ENCODE measurements at regions not wholly inside any gene's neighbourhood (a gene's known extent, or its start where the extent isn't known, plus 50 kb on each side); places are given as distances from the start of the nearest gene placed in this dataset.

- Histone ChIP-seq H3K4me1 (ENCODE audit: control insufficient read depth in 4 of 4, insufficient read depth in 4 of 4, low read length in 3 of 4) (peaks cover 8 to 24% (median 16%) of the 10 kb centered on the region in 4 donors), H3K36me3 (ENCODE audit: control insufficient read depth in 4 of 4, insufficient read depth in 3 of 4, low read depth in 1 of 4, low read length in 3 of 4) (no peaks in the 10 kb centered on the region), H3K9me3 (ENCODE audit: control insufficient read depth in 4 of 4, low read length in 3 of 4) (no peaks in the 10 kb centered on the region), H3K27ac (ENCODE audit: low read depth in 1 of 2, low read length in 2 of 2) (no peak overlapping the region), H3K4me3 (ENCODE audit: low read depth in 1 of 3, low read length in 3 of 3) (no peak overlapping the region), H3K9ac (ENCODE audit: low read depth in 1 of 2, low read length in 2 of 2) (no peak overlapping the region), H3K27me3 (ENCODE audit: control insufficient read depth in 4 of 4, insufficient read depth in 4 of 4, low read length in 3 of 4) (no peaks in the 10 kb centered on the region)
- DNase-seq (ENCODE audit: low spot score), result no peak
- TF ChIP-seq, protein P1, sequence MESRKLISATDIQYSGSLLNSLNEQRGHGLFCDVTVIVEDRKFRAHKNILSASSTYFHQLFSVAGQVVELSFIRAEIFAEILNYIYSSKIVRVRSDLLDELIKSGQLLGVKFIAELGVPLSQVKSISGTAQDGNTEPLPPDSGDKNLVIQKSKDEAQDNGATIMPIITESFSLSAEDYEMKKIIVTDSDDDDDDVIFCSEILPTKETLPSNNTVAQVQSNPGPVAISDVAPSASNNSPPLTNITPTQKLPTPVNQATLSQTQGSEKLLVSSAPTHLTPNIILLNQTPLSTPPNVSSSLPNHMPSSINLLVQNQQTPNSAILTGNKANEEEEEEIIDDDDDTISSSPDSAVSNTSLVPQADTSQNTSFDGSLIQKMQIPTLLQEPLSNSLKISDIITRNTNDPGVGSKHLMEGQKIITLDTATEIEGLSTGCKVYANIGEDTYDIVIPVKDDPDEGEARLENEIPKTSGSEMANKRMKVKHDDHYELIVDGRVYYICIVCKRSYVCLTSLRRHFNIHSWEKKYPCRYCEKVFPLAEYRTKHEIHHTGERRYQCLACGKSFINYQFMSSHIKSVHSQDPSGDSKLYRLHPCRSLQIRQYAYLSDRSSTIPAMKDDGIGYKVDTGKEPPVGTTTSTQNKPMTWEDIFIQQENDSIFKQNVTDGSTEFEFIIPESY (IDR thresholded peaks at IDR 0.05), result no peak
- TF ChIP-seq HNF4G (IDR thresholded peaks at IDR 0.05), result no peak
- TF ChIP-seq JUND (IDR thresholded peaks at IDR 0.05), result no peak
- 94% methylated on average over 9 of the region's 9 CpGs for WGBS
Observed at GRCh38 chr6:6728169-6728941, 139.8 kb downstream of the LY86 start.

GRCh38 chr6:6729971-6730370 lies 141.5 kb downstream of the LY86 start:
- TF ChIP-seq NR2F2 (IDR thresholded peaks at IDR 0.05), result no peak
- no peak for TF ChIP-seq MAX (IDR thresholded peaks at IDR 0.05)
- no peak for TF ChIP-seq FOXA2 (IDR thresholded peaks at IDR 0.05)
- no peak for TF ChIP-seq FOXA1 (IDR thresholded peaks at IDR 0.05)
- TF ChIP-seq GABPA (IDR thresholded peaks at IDR 0.05 in 1 of 2, conservative IDR thresholded peaks at IDR 0.05 in 1 of 2), result no peak
- TF ChIP-seq, protein P1 (IDR thresholded peaks at IDR 0.05), result no peak
- TF ChIP-seq JUND (IDR thresholded peaks at IDR 0.05), result no peak
- TF ChIP-seq HNF4G (IDR thresholded peaks at IDR 0.05), result no peak
- no peak for TF ChIP-seq REST (IDR thresholded peaks at IDR 0.05)
- no peak for TF ChIP-seq ATF3 (IDR thresholded peaks at IDR 0.05)
- TF ChIP-seq RAD21 (IDR thresholded peaks at IDR 0.05), result no peak
- TF ChIP-seq EGR1 (IDR thresholded peaks at IDR 0.05; ENCODE audit: low read depth in 2 of 2), result no peak
- no peak for TF ChIP-seq TAF1 (conservative IDR thresholded peaks at IDR 0.05)
- no peak overlapping the region for H3K9ac ChIP-seq (ENCODE audit: low read depth in 1 of 2, low read length in 2 of 2)

More at GRCh38 chr6:6729971-6730370, 141.5 kb downstream of the LY86 start:
- peaks cover 5 to 9% (median 7%) of the 10 kb centered on the region in 4 donors for H3K4me1 ChIP-seq (ENCODE audit: control insufficient read depth in 4 of 4, insufficient read depth in 4 of 4, low read length in 3 of 4)
- WGBS, result 0% methylated on average over 1 of the region's 1 CpG
- no peaks in the 10 kb centered on the region for H3K36me3 ChIP-seq (ENCODE audit: control insufficient read depth in 4 of 4, insufficient read depth in 3 of 4, low read depth in 1 of 4, low read length in 3 of 4)
- H3K27me3 ChIP-seq (ENCODE audit: control insufficient read depth in 4 of 4, insufficient read depth in 4 of 4, low read length in 3 of 4), result no peaks in the 10 kb centered on the region
- no peak overlapping the region for H3K27ac ChIP-seq (ENCODE audit: low read depth in 1 of 2, low read length in 2 of 2)
- H3K9me3 ChIP-seq (ENCODE audit: control insufficient read depth in 4 of 4, low read length in 3 of 4), result no peaks in the 10 kb centered on the region
- H3K4me3 ChIP-seq (ENCODE audit: low read depth in 1 of 3, low read length in 3 of 3), result no peak overlapping the region
- DNase-seq (ENCODE audit: low spot score), result no peak

Data from liver (tissue), 7 donors.